ENCODE measurements at regions not wholly inside any gene's neighbourhood (a gene's known extent, or its start where the extent isn't known, plus 50 kb on each side); places are given as distances from the start of the nearest gene placed in this dataset.
A peak's percentile ranks its signal among the peaks of the same experiment; 100 is the strongest.

DNA sequence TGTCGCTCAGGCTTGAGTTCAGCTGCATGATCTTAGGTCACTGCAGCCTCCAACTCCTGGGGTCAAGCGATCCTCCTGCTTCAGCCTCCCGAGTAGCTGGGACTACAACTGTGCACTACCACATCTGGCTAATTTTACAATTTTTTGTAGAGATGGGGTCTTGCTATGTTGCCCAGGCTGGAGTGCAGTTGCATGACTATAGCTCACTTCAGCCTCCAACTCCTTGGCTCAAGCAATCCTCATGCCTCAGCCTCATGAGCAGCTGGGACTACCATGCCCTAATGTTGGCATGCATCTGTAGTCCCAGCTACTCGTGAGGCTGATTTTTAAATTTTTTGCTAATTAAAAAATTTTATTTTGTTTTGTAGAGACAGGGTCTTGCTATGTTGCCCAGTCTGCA, 101.9 kb upstream of the NPTX2 start:
- DNase-seq (ENCODE audit: low read depth in 2 of 2), result no peak

- DNase-seq (ENCODE audit: low read depth in 2 of 2), result no peak
Measured at GRCh38 chr7:98514211-98515031, 102.7 kb upstream of the NPTX2 start.

DNA sequence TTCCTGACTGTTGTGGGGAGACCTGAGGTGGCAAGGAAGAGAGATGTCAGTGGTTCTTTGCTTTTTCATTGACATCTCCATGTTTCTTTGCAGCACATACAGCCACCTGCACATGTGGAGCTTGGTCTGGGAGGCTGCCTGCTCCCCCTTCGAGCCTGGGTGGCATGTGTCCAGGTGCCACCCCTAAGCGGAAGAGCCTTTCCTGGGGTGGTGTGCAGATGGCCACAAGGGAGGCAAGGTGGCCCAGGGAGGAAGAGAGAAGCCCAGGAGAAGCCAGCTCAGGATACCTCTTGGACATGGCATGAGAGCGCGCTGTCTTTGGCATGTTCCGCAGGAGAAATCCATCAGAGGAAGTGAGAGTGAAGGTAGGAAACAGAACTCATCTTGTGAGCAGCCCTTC, 105.9 kb upstream of the NPTX2 start:
- DNase-seq (ENCODE audit: low read depth in 2 of 2), result no peak

- DNase-seq (ENCODE audit: low read depth in 2 of 2), result no peak
Measured at GRCh38 chr7:98509836-98510235, 107.2 kb upstream of the NPTX2 start.

- no peak for DNase-seq (ENCODE audit: low read depth in 2 of 2)
Measured at GRCh38 chr7:98506471-98506870, 105.6 kb upstream of the BAIAP2L1 start.

GRCh38 chr7:98500764-98501163, 99.9 kb upstream of the BAIAP2L1 start:
- no peak for DNase-seq (ENCODE audit: low read depth in 2 of 2)

DNA sequence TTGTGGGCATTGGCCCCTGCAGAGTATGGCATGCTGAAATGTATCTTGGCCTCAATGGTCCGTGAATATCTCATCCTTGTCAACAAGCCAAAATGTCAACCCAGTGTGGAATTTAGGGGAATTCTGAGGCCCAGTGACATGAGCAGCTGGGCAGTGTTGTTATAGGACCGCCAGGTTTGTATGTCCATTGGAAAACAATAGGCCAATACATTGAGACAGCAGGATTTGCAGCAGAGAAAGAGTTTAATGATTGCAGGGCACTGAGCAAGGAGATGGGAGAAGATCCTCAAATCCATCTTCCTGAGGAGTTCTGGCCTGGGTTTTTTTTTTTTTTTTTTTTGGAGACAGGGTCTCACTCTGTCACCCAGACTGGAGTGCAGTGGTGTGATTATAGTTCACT, 95.7 kb upstream of the BAIAP2L1 start:
- no peak for DNase-seq (ENCODE audit: low read depth in 2 of 2)

- no peak for DNase-seq (ENCODE audit: low read depth in 2 of 2)
Measured at GRCh38 chr7:98495200-98495955, 94.5 kb upstream of the BAIAP2L1 start.

DNA sequence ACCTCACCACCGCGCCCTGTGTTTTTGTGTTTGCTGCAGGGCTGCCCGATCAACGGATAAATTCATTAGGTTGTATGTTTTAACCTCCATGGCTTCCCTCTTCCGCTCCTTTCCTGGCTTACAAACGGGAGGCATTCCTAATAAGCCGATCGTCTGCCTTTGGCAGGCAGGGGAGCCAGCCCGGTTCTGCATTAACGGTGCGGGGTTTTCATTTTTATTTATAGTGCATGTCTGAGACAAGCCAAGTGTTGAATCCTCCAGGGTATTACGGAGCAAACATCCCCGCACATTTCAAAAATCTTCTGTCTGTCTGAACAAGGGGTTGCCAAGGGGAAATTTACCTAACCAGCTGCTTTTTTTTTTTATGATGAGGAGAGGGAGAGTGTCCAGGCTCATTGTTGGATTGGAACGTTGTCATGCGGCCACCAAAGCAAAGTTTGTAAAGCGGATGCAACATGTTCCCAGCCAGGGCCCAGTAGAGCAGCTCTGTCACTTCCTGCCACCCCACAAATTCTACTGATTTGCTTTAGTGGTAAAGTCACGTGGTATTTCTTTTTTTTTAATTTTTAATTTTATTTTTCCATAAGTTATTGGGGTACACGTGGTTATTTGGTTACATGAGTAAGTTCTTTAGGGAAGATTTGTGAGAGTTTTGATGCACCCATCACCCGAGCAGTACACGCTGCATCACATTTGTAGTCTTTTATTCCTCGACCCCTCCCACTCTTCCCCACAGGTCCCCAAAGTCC, 92.3 kb upstream of the BAIAP2L1 start:
- no peak for DNase-seq (ENCODE audit: low read depth in 2 of 2)

GRCh38 chr7:98488167-98488566, 87.3 kb upstream of the BAIAP2L1 start:
- DNase-seq (ENCODE audit: low read depth in 2 of 2), result no peak

DNA sequence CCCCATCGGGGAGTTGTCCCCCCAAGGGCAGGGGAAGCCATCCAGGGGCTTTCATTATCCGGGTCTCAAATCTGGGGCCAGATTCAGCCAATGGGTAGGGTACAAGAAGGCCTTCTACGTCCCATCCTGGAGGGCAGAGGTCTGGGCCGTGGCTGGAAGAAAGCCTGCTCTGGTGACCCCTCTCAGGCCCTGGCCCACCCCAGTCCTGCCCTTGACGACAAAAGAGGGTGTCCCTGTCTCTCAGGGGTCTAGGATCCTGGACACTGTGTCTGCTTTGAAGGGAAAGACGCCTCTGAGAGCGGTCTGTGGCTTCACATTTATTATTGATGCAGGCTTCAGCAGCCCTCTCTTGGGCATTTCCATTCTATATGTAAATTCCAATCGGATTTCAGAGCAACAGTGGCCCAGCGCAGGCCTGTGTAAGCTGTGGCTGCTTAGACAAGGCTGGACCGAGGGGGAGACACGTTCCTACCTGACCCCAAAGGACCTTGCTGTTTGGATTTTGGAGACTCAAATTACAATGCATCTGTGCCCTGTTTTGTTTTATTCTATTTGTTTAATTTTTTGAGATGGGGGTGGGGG, 83.2 kb upstream of the BAIAP2L1 start:
- DNase-seq (ENCODE audit: low read depth in 2 of 2), result no peak

DNA sequence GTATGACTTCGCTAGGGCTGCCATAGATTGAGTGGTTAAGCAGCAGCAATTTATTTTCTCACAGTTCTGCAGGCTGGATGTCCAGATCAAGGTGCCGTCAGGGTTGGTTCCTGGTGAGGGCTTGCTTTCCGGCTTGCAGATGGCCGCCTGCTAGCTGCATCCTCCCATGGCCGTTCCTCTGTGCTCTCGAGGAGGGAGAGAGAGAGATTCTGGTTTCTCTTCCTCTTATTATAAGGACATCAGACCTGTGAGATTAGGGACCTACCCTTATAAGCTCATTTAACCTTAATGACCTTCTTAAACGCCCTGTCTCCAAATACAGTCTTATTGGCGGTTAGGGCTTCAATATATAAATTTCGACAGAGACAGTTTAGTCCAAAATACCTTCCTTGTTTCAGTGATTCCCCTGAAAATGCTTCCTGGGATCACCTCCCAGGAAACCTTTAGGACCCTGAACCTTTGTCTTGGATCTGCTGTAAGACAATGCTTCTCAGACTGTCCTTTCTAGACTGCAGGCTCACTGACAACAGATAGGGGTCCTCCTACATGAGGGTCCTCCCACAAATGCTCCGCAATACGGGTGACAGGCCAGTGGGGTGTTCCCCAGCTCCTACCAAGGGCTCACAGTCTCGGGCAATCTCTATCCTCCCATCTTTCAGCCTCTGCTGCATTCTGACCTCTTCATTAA, 82.5 kb upstream of the BAIAP2L1 start:
- no peak for DNase-seq (ENCODE audit: low read depth in 2 of 2)

- DNase-seq (ENCODE audit: low read depth in 2 of 2), result no peak
Measured at GRCh38 chr7:98479318-98479717, 78.4 kb upstream of the BAIAP2L1 start.

- no peak for DNase-seq (ENCODE audit: low read depth in 2 of 2)
Measured at GRCh38 chr7:98475352-98475751, 74.5 kb upstream of the BAIAP2L1 start.

DNA sequence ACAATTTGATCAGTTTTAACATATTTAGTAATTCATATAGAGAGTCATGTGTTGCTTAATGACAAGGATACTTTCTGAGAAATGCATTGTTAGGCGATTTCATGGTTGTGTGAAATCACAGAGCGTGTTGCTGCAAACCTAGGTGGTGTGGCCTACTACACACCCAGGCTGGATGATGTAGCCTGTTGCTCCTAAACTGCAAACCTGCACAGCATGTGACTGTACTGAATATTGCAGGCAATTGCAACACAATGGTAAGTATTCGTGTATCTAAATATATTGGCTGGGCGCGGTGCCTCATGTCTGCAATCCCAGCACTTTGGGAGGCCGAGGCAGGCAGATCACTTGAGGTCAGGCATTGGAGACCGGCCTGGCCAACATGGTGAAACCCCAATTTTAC, 73.7 kb upstream of the BAIAP2L1 start:
- no peak for DNase-seq (ENCODE audit: low read depth in 2 of 2)

- DNase-seq (ENCODE audit: low read depth in 2 of 2), result no peak
Measured at GRCh38 chr7:98472521-98472954, 71.6 kb upstream of the BAIAP2L1 start.

- DNase-seq (ENCODE audit: low read depth in 2 of 2), result peak in 1 of 2 donors; percentile 5
Measured at GRCh38 chr7:98470485-98471240, 69.8 kb upstream of the BAIAP2L1 start.

GRCh38 chr7:98469088-98469487, 68.2 kb upstream of the BAIAP2L1 start:
- no peak for DNase-seq (ENCODE audit: low read depth in 2 of 2)

GRCh38 chr7:98467570-98468312, 66.9 kb upstream of the BAIAP2L1 start:
- DNase-seq (ENCODE audit: low read depth in 2 of 2), result no peak

DNA sequence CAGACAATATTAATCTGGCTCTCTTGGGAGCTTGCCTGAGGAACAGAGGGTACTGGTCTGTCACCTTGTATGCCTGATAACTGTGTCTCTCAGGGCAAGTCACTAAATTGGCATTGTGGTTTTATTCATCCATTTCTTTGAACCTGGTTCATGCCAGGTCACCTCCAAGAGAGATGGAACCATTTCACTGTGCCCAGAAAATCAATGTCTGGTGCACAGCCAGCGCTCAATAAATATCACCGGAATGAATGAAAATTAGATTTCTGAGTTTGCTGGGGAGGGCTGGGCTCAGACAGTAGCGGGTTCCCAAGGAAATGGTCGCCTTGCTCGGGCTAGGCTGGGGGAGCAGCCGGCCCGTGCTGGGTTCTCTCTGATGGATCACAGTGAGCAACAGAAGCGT, 64.1 kb upstream of the BAIAP2L1 start:
- DNase-seq (ENCODE audit: low read depth in 2 of 2), result no peak

Data from stimulated activated CD4-positive, alpha-beta T cell treated with anti-CD3 and anti-CD28 coated beads, Interleukin-1b, Interleukin-23, amount 100 ng/mL, for 4 hours (primary cell).